H1 (cell line): ENCODE measurements at regions not wholly inside any gene's neighbourhood (a gene's known extent, or its start where the extent isn't known, plus 50 kb on each side); places are given as distances from the start of the nearest gene placed in this dataset.

Experiments
- EZH2 ChIP-seq: fragments of 200-600 bp; sonication (generic); IDR thresholded peaks from 2 replicates; pipeline ENCODE4 v1.7.1; 2012; ENCODE audit warnings: low read depth, mild to moderate bottlenecking, moderate library complexity, low read length, inconsistent platforms; ENCODE audit not compliant: severe bottlenecking
- KDM1A ChIP-seq: fragments of 200-600, 300-600 bp; sonication (generic); IDR thresholded peaks from 2 replicates; pipeline ENCODE4 v1.7.1; 2016; ENCODE audit warnings: mild to moderate bottlenecking, low read length, borderline replicate concordance
- POLR2A ChIP-seq, 2 experiments: IDR thresholded peaks; 1 replicate in 1 of 2; 2 replicates in 1 of 2; pipeline ENCODE4 v1.6.1; 2011; ENCODE audit warnings: low read depth in 2 of 2, low read length in 2 of 2, mild to moderate bottlenecking in 2 of 2; ENCODE audit errors: control extremely low read depth in 1 of 2
- RNF2 ChIP-seq: fragments of 200-900, 300-1000 bp; sonication (generic); IDR thresholded peaks from 2 replicates; pipeline ENCODE4 v1.7.1; 2016; ENCODE audit warnings: borderline replicate concordance, low read depth, mild to moderate bottlenecking, antibody characterized with exemption, low read length; ENCODE audit not compliant: poor library complexity, severe bottlenecking; ENCODE audit errors: missing control alignments
- SUZ12 ChIP-seq: fragments of 200-600 bp; sonication (generic); IDR thresholded peaks from 2 replicates; pipeline ENCODE4 v1.6.1; 2012; ENCODE audit warnings: mild to moderate bottlenecking, inconsistent platforms, low read length, moderate library complexity, mixed read lengths
- TF ChIP-seq, protein P1 (sequence below), 3 experiments: IDR thresholded peaks; 1 replicate in 2 of 3; 2 replicates in 1 of 3; pipeline versions ENCODE4 v1.5.1 to v1.6.1; 2011; ENCODE audit warnings: low read length in 3 of 3, mild to moderate bottlenecking in 3 of 3, inconsistent platforms in 2 of 3, low read depth in 1 of 3, moderate library complexity in 1 of 3; ENCODE audit not compliant: insufficient read depth in 1 of 3; ENCODE audit errors: control extremely low read depth in 1 of 3
- TF ChIP-seq, protein P2 (sequence below): IDR thresholded peaks from 2 replicates; pipeline ENCODE4 v1.6.1; 2012; ENCODE audit warnings: low read length, inconsistent platforms

DNA sequence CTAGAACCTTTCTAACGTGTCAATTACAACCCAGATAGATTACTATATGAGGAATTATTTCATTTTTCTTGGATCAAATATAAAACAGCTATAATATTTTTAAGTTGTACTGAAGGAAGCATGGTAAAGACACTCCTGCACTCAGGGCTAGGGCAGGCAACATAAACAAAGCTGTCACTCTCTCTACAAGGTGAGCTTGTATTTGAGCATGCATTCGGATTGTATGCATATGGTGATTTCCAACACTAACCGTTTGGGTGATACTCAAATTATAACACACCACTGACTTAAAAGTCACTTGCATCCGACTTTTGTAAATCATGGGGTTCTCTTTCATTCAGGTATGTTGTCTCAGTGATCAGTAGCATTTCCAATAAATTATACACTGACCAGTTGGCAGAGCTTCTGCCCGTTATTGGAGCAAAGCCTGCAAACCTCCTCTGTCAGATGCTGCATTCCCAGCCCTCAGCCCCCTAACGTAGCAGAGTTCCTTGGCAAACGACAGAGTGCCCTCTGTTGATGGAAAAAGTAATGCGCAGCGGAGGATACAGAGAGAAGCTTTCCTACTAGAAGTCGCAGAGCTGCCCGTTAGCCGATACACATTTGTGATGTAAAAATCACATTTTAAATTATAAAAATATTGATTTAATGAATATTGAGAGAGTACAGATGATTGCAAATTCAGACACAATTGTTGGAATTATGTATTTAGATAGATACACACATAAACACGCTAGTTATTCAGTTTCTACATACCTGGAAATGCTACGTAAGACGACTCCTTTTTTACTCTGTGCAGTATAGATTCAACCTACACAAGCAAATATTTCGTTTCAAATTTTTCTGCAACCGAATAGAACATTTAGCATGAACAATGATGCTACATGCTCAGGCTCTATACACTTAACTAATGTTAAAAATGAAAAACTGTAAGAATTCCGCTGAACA lies 173.9 kb upstream of the SP4 start:
- TF ChIP-seq, protein P1, sequence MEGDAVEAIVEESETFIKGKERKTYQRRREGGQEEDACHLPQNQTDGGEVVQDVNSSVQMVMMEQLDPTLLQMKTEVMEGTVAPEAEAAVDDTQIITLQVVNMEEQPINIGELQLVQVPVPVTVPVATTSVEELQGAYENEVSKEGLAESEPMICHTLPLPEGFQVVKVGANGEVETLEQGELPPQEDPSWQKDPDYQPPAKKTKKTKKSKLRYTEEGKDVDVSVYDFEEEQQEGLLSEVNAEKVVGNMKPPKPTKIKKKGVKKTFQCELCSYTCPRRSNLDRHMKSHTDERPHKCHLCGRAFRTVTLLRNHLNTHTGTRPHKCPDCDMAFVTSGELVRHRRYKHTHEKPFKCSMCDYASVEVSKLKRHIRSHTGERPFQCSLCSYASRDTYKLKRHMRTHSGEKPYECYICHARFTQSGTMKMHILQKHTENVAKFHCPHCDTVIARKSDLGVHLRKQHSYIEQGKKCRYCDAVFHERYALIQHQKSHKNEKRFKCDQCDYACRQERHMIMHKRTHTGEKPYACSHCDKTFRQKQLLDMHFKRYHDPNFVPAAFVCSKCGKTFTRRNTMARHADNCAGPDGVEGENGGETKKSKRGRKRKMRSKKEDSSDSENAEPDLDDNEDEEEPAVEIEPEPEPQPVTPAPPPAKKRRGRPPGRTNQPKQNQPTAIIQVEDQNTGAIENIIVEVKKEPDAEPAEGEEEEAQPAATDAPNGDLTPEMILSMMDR (IDR thresholded peaks at IDR 0.05; ENCODE audit: control extremely low read depth in 1 of 3, insufficient read depth in 1 of 3, low read depth in 1 of 3, low read length in 3 of 3) = peak; percentile 61 to 88 (median 86)
- TF ChIP-seq, protein P2, sequence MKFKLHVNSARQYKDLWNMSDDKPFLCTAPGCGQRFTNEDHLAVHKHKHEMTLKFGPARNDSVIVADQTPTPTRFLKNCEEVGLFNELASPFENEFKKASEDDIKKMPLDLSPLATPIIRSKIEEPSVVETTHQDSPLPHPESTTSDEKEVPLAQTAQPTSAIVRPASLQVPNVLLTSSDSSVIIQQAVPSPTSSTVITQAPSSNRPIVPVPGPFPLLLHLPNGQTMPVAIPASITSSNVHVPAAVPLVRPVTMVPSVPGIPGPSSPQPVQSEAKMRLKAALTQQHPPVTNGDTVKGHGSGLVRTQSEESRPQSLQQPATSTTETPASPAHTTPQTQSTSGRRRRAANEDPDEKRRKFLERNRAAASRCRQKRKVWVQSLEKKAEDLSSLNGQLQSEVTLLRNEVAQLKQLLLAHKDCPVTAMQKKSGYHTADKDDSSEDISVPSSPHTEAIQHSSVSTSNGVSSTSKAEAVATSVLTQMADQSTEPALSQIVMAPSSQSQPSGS = no peak
- TF ChIP-seq KDM1A = no peak
- no peak for TF ChIP-seq RNF2
- TF ChIP-seq EZH2 = no peak
- no peak for TF ChIP-seq SUZ12
- TF ChIP-seq POLR2A (IDR thresholded peaks at IDR 0.05; ENCODE audit: control extremely low read depth in 1 of 2, low read depth in 2 of 2, low read length in 2 of 2) = no peak
